PC-3 (cell line): ENCODE measurements at regions not wholly inside any gene's neighbourhood (a gene's known extent, or its start where the extent isn't known, plus 50 kb on each side); places are given as distances from the start of the nearest gene placed in this dataset.

Experiments used
- ATAC-seq: fragments of 200-7000 bp; cut with Tn5 transposase; 2 replicates; pipeline ENCODE4 v1.9.1; 2020; ENCODE audit warnings: mild to moderate bottlenecking, moderate library complexity
- BruUV-seq: library from RNA; stranded (reverse); fragments of 400-500 nt; replicated peaks from 2 replicates; lab custom pipeline; 2021; lab: Mats Ljungman, UMichigan
- CTCF ChIA-PET: fragments of 300-600 bp; sonication (Branson Sonifier 250); formaldehyde crosslinking; loops from one replicate; lab custom pipeline; 2022; ENCODE audit warnings: antibody characterized with exemption; lab: Charles Lee
- POLR2A ChIA-PET: fragments of 300-600 bp; sonication (Branson Sonifier 250); formaldehyde crosslinking; loops from one replicate; lab custom pipeline; 2022; ENCODE audit warnings: antibody characterized with exemption; ENCODE audit not compliant: unreplicated experiment; lab: Charles Lee
- DNase-seq: peaks from one replicate; pipeline ENCODE4 v3.0.0-alpha.2; 2015
- H2AFZ ChIP-seq: fragments of 300-600 bp; sonication (generic); 2 replicates; pipeline ENCODE4 v1.6.0; 2016; ENCODE audit warnings: antibody characterized with exemption, low read length
- H3F3A ChIP-seq: fragments of 300-600 bp; sonication (generic); one replicate; pipeline ENCODE4 v1.6.0; 2017; ENCODE audit warnings: antibody characterized with exemption, low read length, control low read depth, mild to moderate bottlenecking; ENCODE audit not compliant: unreplicated experiment
- H3K27ac ChIP-seq: fragments of 300-600 bp; sonication (generic); 2 replicates; pipeline ENCODE4 v1.5.1; 2016; ENCODE audit warnings: mild to moderate bottlenecking, low read length
- H3K27me3 ChIP-seq: fragments of 300-600 bp; sonication (generic); 2 replicates; pipeline ENCODE4 v1.6.1; 2016; ENCODE audit warnings: low read length, mixed read lengths
- H3K36me3 ChIP-seq: fragments of 300-600 bp; sonication (generic); 2 replicates; pipeline ENCODE4 v1.6.1; 2016; ENCODE audit warnings: low read depth, mixed run types, low read length, mixed read lengths
- H3K4me1 ChIP-seq: fragments of 300-600 bp; sonication (generic); 2 replicates; pipeline ENCODE4 v1.5.1; 2016; ENCODE audit warnings: low read length; ENCODE audit not compliant: insufficient read depth
- H3K4me2 ChIP-seq: fragments of 300-600 bp; sonication (generic); 2 replicates; pipeline ENCODE4 v1.6.0; 2016; ENCODE audit warnings: low read length
- H3K4me3 ChIP-seq: fragments of 300-600 bp; sonication (generic); 2 replicates; pipeline ENCODE4 v1.5.1; 2016; ENCODE audit warnings: mild to moderate bottlenecking, low read length, mixed read lengths
- H3K79me2 ChIP-seq: fragments of 300-600 bp; sonication (generic); 2 replicates; pipeline ENCODE4 v1.6.1; 2017; ENCODE audit warnings: low read length, mixed read lengths
- H3K9ac ChIP-seq: fragments of 300-600 bp; sonication (generic); 2 replicates; pipeline ENCODE4 v1.6.0; 2016; ENCODE audit warnings: mild to moderate bottlenecking, low read length
- H3K9me2 ChIP-seq: fragments of 300-600 bp; sonication (generic); replicated peaks from 2 replicates; pipeline ENCODE4 v1.6.1; 2016; ENCODE audit warnings: mixed run types, low read length, mixed read lengths
- H3K9me3 ChIP-seq: fragments of 300-600 bp; sonication (generic); 2 replicates; pipeline ENCODE4 v1.6.1; 2016; ENCODE audit warnings: low read length, mixed read lengths
- H4K20me1 ChIP-seq: fragments of 300-600 bp; sonication (generic); 2 replicates; pipeline ENCODE4 v1.6.1; 2016; ENCODE audit warnings: low read length, mixed read lengths
- EZH2 ChIP-seq: fragments of 300-600 bp; sonication (generic); IDR thresholded peaks from one replicate; pipeline ENCODE4 v1.6.1; 2017; ENCODE audit warnings: antibody characterized with exemption, mild to moderate bottlenecking, low read length; ENCODE audit not compliant: unreplicated experiment
- EZH2phosphoT487 ChIP-seq: fragments of 300-600 bp; sonication (generic); IDR thresholded peaks from 2 replicates; pipeline ENCODE4 v1.6.1; 2018; ENCODE audit warnings: mild to moderate bottlenecking, antibody characterized with exemption, low read length, borderline replicate concordance
- intact Hi-C: fragments of 100-400 bp; cut with micrococcal nuclease; formaldehyde crosslinking; loops from 2 replicates; pipeline ENCODE4 v1.9.0; 2023
- TF ChIP-seq, protein P1 (sequence below): fragments of 300-600 bp; sonication (generic); conservative IDR thresholded peaks from 2 replicates; pipeline ENCODE4 v1.5.1; 2017; ENCODE audit warnings: antibody characterized with exemption, low read depth, mild to moderate bottlenecking, low read length

DNA sequence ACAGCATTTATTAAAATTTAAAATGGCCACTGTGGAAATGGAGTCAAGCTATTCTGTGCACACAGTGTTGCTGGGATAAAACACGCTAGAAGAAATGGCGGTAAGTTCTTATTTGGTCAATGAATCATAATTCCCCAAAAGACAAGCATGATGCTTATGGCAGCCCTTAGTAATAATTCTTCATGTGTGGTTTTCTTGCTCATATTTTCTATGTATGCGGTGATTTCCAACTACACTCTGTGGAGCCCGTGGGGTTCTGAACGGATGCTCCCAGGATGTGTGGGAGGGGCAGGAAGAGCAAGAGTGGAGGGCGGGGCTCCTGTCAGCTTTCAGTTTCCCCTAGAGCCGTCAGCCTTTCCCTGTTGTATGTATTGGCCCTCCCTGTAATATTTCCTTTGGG lies 91.7 kb upstream of the RMDN2 start:
- no peaks in the 10 kb centered on the region for H3K36me3 ChIP-seq
- ChIA-PET POLR2A (no interaction called here), CTCF (interaction anchor here (0.5 to 1.5 kb wide), 3 partner anchors 300 to 437 kb away, joined by 3 to 29 read pairs (median 5); no protein-coding TSS in a partner anchor)
- H3K9ac ChIP-seq: no peak overlapping the region
- ATAC-seq (no peak; the same call in 1 of the 2 replicates), DNase-seq (no peak)
- no peak overlapping the region for H3K27ac ChIP-seq
- no peaks in the 10 kb centered on the region for H3F3A ChIP-seq
- H2AFZ ChIP-seq: peak overlapping the region; percentile 22; the same call in 1 of the 2 replicates
- H4K20me1 ChIP-seq: no peaks in the 10 kb centered on the region
- H3K4me3 ChIP-seq: no peak overlapping the region; the same call in 1 of the 2 replicates
- no TSS peak for BruUV-seq
- no peaks in the 10 kb centered on the region for H3K27me3 ChIP-seq
- H3K4me1 ChIP-seq: no peaks in the 10 kb centered on the region
- no peaks in the 10 kb centered on the region for H3K9me2 ChIP-seq
- intact Hi-C loops: loop anchor here (2.0 to 5.0 kb wide), 4 partner anchors 43 to 546 kb away; no protein-coding TSS in a partner anchor
- no peak for TF ChIP-seq EZH2phosphoT487
- no peaks in the 10 kb centered on the region for H3K79me2 ChIP-seq
- no peaks in the 10 kb centered on the region for H3K9me3 ChIP-seq
- 0 out of 2 replicates have a peak overlapping the region, but pooled peaks have one; percentile 2 for H3K4me2 ChIP-seq

DNA sequence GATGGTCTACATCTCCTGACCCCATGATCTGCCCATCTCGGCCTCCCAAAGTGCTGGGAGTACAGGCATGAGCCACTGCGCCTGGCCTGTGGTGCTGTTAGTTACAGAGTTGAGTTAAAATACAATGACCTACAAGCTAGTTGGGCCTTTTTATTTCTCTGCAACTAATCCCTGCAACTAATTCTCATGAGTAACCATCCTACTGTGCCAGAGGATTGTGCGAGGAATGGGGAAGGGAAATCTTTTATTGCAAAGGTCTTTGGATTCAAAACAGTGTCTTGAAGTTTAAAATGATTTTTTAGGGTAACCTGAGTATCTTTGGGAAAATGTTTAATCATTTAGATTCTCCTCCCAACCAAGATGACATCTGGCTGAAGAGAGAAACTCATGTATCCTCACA lies 88.8 kb upstream of the RMDN2 start:
- no peaks in the 10 kb centered on the region for H4K20me1 ChIP-seq
- ATAC-seq (no peak), DNase-seq (no peak)
- intact Hi-C loops: no loop called here
- no peak overlapping the region for H3K4me3 ChIP-seq
- POLR2A ChIA-PET: no interaction called here
- TF ChIP-seq EZH2phosphoT487: no peak
- no peak for TF ChIP-seq EZH2
- TF ChIP-seq, protein P1, sequence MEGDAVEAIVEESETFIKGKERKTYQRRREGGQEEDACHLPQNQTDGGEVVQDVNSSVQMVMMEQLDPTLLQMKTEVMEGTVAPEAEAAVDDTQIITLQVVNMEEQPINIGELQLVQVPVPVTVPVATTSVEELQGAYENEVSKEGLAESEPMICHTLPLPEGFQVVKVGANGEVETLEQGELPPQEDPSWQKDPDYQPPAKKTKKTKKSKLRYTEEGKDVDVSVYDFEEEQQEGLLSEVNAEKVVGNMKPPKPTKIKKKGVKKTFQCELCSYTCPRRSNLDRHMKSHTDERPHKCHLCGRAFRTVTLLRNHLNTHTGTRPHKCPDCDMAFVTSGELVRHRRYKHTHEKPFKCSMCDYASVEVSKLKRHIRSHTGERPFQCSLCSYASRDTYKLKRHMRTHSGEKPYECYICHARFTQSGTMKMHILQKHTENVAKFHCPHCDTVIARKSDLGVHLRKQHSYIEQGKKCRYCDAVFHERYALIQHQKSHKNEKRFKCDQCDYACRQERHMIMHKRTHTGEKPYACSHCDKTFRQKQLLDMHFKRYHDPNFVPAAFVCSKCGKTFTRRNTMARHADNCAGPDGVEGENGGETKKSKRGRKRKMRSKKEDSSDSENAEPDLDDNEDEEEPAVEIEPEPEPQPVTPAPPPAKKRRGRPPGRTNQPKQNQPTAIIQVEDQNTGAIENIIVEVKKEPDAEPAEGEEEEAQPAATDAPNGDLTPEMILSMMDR: no peak
- H3K9me2 ChIP-seq: no peaks in the 10 kb centered on the region
- no peaks in the 10 kb centered on the region for H3K9me3 ChIP-seq
- no peaks in the 10 kb centered on the region for H3K4me1 ChIP-seq
- no peak overlapping the region for H3K27ac ChIP-seq
- no peak overlapping the region for H2AFZ ChIP-seq
- no peaks in the 10 kb centered on the region for H3K79me2 ChIP-seq
- H3K36me3 ChIP-seq: no peaks in the 10 kb centered on the region
- no peaks in the 10 kb centered on the region for H3K27me3 ChIP-seq
- BruUV-seq: no TSS peak
- CTCF ChIA-PET: no interaction called here
- H3K4me2 ChIP-seq: no peak overlapping the region
- no peak overlapping the region for H3K9ac ChIP-seq
- H3F3A ChIP-seq: no peaks in the 10 kb centered on the region

DNA sequence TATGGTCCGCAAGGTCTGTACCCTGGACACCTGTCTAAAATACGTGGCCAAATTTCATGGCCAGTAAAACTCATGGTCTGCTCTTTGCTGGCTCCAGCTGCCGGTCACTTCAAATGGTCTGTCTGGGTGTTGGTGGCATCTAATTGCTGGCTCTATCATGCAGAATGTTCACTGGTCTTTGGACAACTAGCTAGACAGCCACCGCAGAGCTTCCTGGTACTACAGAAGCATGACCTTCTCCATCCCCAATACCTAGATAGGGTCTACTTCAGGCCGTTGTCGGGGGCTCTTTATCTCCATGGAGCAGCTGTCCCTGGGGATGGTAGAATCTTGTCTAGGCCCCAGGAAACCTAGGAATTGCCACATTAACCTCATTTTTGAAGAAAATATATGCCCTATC lies 88.4 kb upstream of the RMDN2 start:
- TF ChIP-seq, protein P1: no peak
- TF ChIP-seq EZH2phosphoT487 (no peak), EZH2 (no peak)
- Histone ChIP-seq H3K79me2 (no peaks in the 10 kb centered on the region), H4K20me1 (no peaks in the 10 kb centered on the region), H3K4me1 (no peaks in the 10 kb centered on the region), H3K36me3 (no peaks in the 10 kb centered on the region), H2AFZ (no peak overlapping the region), H3K4me3 (no peak overlapping the region), H3K9me3 (no peaks in the 10 kb centered on the region), H3K9ac (no peak overlapping the region), H3K27me3 (no peaks in the 10 kb centered on the region), H3F3A (no peaks in the 10 kb centered on the region), H3K27ac (no peak overlapping the region), H3K4me2 (no peak overlapping the region), H3K9me2 (no peaks in the 10 kb centered on the region)
- BruUV-seq: no TSS peak
- CTCF ChIA-PET: no interaction called here
- DNase-seq: no peak
- intact Hi-C loops: no loop called here
- POLR2A ChIA-PET: no interaction called here
- no peak for ATAC-seq
